ENCODE measurements at regions not wholly inside any gene's neighbourhood (a gene's known extent, or its start where the extent isn't known, plus 50 kb on each side); places are given as distances from the start of the nearest gene placed in this dataset.

DNA sequence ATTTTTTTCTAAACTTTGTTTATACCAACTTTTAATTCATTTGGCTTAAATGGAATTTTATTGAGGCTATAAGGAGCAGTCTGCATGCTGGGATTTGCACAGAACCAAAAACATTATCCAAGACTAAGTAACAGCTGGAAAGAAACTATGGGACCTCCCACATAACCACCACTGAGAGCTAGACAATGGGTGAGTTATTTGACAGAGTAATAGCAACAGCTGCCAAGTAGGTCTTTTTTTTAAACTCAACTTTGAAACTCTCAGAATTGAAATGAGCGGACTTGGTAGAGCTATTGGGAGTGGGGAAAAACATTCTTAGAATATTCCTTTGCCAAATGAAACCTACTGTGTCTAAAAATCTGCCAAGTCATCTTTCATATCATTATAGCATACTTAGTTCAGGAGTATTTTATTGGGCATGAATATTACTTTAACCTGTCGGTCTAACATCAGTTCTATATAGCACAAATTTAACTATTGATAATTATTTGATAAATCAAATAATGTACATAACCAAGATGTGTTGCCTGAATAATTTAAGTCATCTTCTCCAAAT lies 1428.0 kb downstream of the PCDH7 start:
- TF ChIP-seq, protein P1, sequence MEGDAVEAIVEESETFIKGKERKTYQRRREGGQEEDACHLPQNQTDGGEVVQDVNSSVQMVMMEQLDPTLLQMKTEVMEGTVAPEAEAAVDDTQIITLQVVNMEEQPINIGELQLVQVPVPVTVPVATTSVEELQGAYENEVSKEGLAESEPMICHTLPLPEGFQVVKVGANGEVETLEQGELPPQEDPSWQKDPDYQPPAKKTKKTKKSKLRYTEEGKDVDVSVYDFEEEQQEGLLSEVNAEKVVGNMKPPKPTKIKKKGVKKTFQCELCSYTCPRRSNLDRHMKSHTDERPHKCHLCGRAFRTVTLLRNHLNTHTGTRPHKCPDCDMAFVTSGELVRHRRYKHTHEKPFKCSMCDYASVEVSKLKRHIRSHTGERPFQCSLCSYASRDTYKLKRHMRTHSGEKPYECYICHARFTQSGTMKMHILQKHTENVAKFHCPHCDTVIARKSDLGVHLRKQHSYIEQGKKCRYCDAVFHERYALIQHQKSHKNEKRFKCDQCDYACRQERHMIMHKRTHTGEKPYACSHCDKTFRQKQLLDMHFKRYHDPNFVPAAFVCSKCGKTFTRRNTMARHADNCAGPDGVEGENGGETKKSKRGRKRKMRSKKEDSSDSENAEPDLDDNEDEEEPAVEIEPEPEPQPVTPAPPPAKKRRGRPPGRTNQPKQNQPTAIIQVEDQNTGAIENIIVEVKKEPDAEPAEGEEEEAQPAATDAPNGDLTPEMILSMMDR (IDR thresholded peaks at IDR 0.05), result no peak
- TF ChIP-seq POLR2A (IDR thresholded peaks at IDR 0.05), result no peak

Measured in adrenal gland (tissue), 5 donors.